ENCODE measurements at regions not wholly inside any gene's neighbourhood (a gene's known extent, or its start where the extent isn't known, plus 50 kb on each side); places are given as distances from the start of the nearest gene placed in this dataset.
A peak's percentile ranks its signal among the peaks of the same experiment; 100 is the strongest.

DNA sequence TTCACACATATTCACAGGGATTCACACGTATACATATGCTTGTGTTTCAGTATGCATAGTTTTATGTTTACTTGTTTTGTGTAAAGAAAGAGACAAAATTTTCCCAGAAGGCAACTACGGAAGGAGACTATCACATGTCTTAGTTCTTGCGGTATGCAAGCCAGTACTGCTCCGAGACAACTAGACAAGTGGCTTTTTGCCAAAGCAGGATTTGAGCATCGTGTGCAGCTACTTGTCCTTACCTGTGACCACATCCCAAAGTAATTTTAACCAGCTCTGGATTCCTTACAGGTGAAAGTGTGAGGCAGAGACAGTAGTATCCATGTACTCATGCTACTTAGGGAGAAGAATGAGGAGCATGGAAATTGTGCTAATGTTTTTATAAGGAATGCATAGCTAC lies 591.4 kb upstream of the NR2F2 start:
- Histone ChIP-seq H3K4me2 (no peak overlapping the region), H3K27me3 (no peaks in the 10 kb centered on the region), H3K36me3 (no peaks in the 10 kb centered on the region), H3K4me3 (no peak overlapping the region), H4K20me1 (no peaks in the 10 kb centered on the region), H3K4me1 (peaks cover 32% of the 10 kb centered on the region), H3K9me3 (peaks cover 12% of the 10 kb centered on the region), H3K9ac (no peak overlapping the region), H3K27ac (no peak overlapping the region)
- no peak for TF ChIP-seq Cebpa-rat (IDR thresholded peaks at IDR 0.05)

DNA sequence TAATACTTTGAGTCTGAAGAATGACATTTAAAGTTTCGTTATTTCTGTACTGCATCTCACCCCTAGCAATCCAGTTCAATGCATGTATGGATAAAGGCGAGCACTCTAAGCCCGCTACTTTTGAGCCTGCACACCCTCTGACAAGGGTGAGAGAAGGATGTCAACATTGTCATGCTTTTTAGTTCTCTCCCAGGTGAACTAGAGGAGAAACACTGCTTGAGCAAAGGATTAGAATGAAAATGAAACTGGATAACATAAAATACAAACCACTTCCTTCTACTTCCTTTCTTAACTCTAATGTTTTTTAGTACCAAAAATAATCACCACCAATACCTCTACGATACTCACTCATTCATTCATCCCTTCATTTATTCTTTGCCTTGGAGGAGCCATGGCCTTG lies 588.7 kb upstream of the NR2F2 start:
- Histone ChIP-seq H3K4me1 (peaks cover 10% of the 10 kb centered on the region), H3K27ac (no peak overlapping the region), H3K4me2 (peak overlapping the region; percentile 46), H3K9ac (no peak overlapping the region), H3K36me3 (no peaks in the 10 kb centered on the region), H3K27me3 (no peaks in the 10 kb centered on the region), H3K9me3 (peaks cover 6% of the 10 kb centered on the region), H4K20me1 (no peaks in the 10 kb centered on the region), H3K4me3 (no peak overlapping the region)
- TF ChIP-seq Cebpa-rat (IDR thresholded peaks at IDR 0.05) = no peak

DNA sequence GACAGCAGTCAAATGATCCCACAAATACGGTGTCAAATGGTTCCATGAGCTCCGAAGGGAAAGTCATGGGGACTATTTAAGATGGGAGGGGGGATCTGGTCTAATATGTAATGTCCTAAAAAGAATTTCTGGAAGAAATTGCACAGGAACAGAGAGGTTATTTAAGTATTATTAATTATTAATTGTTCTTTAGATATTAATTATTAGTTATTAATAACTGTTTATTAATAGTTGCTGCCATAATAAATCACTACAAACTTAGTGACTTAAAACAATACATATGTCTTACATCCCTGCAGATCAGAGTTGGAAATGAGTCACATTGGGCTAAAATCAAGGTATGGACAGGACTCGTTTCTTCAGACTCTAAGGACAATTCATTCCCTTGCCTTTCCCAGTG lies 588.2 kb upstream of the NR2F2 start:
- Histone ChIP-seq H3K9ac (no peak overlapping the region), H3K4me3 (no peak overlapping the region), H3K4me1 (peaks cover 10% of the 10 kb centered on the region), H3K9me3 (peaks cover 2% of the 10 kb centered on the region), H3K36me3 (no peaks in the 10 kb centered on the region), H4K20me1 (no peaks in the 10 kb centered on the region), H3K27me3 (no peaks in the 10 kb centered on the region), H3K4me2 (peak overlapping the region; percentile 46), H3K27ac (no peak overlapping the region)
- TF ChIP-seq Cebpa-rat (IDR thresholded peaks at IDR 0.05) = no peak

DNA sequence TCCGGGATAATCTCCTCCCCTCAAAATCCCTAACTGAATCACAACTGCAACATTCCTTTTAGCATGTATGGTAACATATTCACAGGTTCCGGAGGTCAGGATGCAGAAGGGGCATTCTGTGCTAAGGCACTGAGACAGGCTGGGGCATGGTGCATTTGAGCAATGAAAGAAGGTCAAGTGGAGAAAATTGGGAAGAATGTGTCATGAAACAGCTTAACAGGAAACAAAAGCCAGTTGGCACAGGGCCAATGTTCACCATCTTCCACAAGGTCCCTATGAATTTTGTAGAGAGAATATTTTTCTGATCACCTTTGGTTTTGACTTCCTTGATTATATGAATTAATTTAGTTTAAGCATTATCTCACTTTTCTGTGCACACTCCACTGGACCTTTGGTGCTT lies 587.7 kb upstream of the NR2F2 start:
- no peak overlapping the region for H3K4me2 ChIP-seq
- H3K4me1 ChIP-seq = peaks cover 10% of the 10 kb centered on the region
- TF ChIP-seq Cebpa-rat (IDR thresholded peaks at IDR 0.05) = no peak
- H3K4me3 ChIP-seq = no peak overlapping the region
- H3K36me3 ChIP-seq = no peaks in the 10 kb centered on the region
- no peaks in the 10 kb centered on the region for H4K20me1 ChIP-seq
- no peaks in the 10 kb centered on the region for H3K27me3 ChIP-seq
- H3K9ac ChIP-seq = no peak overlapping the region
- no peak overlapping the region for H3K27ac ChIP-seq
- no peaks in the 10 kb centered on the region for H3K9me3 ChIP-seq

DNA sequence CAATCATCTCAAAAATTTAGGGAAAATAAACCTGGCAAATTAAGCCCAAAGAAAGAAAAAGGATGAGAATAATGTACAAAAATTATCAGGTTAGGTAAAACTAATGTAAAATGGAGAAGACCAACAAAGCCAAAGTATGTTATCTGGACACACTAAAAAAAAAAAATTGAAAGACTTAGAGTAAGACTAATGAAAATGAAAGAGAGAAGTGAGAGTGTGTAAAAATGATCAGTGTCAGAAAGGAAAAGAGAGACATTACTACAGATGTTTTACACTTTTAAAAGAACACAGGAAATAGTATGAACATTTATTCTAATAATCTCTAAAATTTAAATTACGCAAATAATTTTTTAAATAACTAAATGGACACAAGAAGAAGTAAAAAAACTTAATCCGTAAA lies 573.3 kb upstream of the NR2F2 start:
- Histone ChIP-seq H3K27me3 (no peaks in the 10 kb centered on the region), H3K4me2 (no peak overlapping the region), H3K27ac (no peak overlapping the region), H3K9me3 (no peaks in the 10 kb centered on the region), H3K4me1 (no peaks in the 10 kb centered on the region), H4K20me1 (no peaks in the 10 kb centered on the region), H3K36me3 (no peaks in the 10 kb centered on the region), H3K4me3 (no peak overlapping the region), H3K9ac (no peak overlapping the region)
- TF ChIP-seq Cebpa-rat (IDR thresholded peaks at IDR 0.05) = no peak

DNA sequence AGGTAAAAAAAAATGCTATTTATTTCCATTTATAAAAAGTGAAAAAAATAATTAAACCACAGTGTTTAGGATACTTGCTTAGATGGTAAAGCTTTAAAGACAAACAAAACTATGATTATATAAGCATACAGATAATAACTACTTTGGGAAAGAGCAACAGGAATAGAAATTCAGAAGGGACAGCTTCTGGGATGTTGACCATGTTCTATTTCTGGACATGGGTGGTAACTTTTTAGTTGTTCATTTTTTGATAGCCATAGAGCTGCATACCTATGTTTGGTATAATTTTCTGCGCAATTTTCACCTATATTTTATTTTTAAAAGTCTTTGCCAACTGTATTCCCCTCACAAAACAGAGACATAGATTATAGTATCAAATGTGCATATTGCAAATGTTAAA lies 572.0 kb upstream of the NR2F2 start:
- Histone ChIP-seq H4K20me1 (no peaks in the 10 kb centered on the region), H3K27ac (no peak overlapping the region), H3K36me3 (no peaks in the 10 kb centered on the region), H3K9ac (no peak overlapping the region), H3K4me1 (no peaks in the 10 kb centered on the region), H3K4me2 (no peak overlapping the region), H3K9me3 (no peaks in the 10 kb centered on the region), H3K4me3 (no peak overlapping the region), H3K27me3 (no peaks in the 10 kb centered on the region)
- TF ChIP-seq Cebpa-rat (IDR thresholded peaks at IDR 0.05) = no peak

DNA sequence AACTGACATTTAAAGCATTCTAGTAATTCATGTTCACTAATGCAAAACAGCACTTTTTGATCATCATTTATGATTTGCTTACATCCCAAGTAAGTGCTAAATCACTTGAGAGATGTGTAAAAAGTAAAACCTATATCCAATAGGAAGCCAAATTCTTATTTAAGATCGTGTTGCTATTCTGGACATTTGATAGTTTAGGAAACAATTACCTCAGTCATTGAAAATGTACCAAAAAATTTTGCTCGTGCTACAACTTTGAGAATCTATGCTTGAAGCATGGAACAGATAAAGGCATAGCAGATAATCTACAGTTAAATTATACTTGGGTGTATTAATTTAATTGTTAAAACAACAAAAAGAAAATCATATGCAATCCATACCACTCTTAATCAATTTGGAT lies 571.6 kb upstream of the NR2F2 start:
- H3K4me1 ChIP-seq = no peaks in the 10 kb centered on the region
- H3K4me2 ChIP-seq = no peak overlapping the region
- H3K36me3 ChIP-seq = no peaks in the 10 kb centered on the region
- H4K20me1 ChIP-seq = no peaks in the 10 kb centered on the region
- H3K27me3 ChIP-seq = no peaks in the 10 kb centered on the region
- H3K9me3 ChIP-seq = no peaks in the 10 kb centered on the region
- no peak overlapping the region for H3K4me3 ChIP-seq
- no peak overlapping the region for H3K9ac ChIP-seq
- no peak for TF ChIP-seq Cebpa-rat (IDR thresholded peaks at IDR 0.05)
- H3K27ac ChIP-seq = no peak overlapping the region

DNA sequence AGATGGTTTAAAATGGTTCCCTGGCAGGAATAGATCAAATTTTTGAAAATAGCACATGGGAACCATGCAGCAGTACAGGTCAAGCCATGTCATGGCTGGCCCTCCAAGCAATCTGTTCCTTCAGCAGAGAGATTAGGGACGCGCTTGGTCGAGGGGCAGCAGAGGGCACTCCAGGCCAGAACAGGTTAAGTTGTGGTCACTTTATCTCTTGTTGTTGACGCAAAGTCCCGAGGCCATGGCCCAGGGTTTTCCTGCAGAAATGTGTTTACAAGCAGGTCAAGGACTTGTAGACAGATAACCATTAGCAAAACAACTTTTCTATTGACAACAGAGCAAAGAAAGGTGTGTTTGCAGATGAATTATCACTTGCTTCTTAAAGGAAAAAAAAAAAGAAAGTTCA lies 570.0 kb upstream of the NR2F2 start:
- no peak overlapping the region for H3K27ac ChIP-seq

DNA sequence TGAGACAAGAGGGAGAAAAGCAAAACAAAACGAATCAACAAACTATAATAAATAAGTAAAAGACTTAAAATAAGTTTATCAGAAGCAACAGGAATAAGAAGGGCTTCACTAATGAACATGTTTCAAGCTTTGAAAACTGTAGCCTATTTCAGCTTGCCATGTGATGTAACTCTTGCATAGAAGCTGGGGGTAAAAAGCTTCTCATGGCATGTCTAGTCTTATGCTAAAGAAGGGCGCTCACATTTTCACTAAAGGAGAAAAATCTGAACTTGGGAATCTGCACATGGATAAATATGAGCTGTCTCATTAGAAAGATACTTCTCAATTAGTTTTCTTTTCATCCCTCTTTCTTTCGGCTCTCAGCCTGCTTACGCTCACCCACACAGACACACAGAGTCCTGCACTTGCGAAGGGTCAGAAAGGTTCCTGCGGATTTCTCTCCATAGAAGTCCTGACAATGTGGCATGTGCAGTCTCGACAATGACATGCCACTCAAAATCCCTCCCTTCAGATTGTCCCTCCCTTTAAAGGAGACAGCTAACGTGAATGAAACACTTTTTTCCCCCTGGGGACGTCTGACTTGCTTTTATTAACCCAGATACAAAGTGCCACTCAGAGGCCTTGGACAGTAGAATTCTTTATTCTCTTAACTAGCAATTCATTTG lies 568.9 kb upstream of the NR2F2 start:
- H3K9ac ChIP-seq = no peak overlapping the region
- H3K36me3 ChIP-seq = no peaks in the 10 kb centered on the region
- H3K4me1 ChIP-seq = no peaks in the 10 kb centered on the region
- no peak overlapping the region for H3K27ac ChIP-seq
- H3K9me3 ChIP-seq = no peaks in the 10 kb centered on the region
- TF ChIP-seq Cebpa-rat (IDR thresholded peaks at IDR 0.05) = no peak
- no peak overlapping the region for H3K4me2 ChIP-seq
- H3K4me3 ChIP-seq = no peak overlapping the region
- no peaks in the 10 kb centered on the region for H4K20me1 ChIP-seq
- no peaks in the 10 kb centered on the region for H3K27me3 ChIP-seq

More for the DNA sequence above, 570.0 kb upstream of the NR2F2 start:
- Histone ChIP-seq H3K4me2 (no peak overlapping the region), H3K4me1 (no peaks in the 10 kb centered on the region), H3K27me3 (no peaks in the 10 kb centered on the region), H3K36me3 (no peaks in the 10 kb centered on the region), H4K20me1 (no peaks in the 10 kb centered on the region), H3K9me3 (no peaks in the 10 kb centered on the region), H3K9ac (no peak overlapping the region), H3K4me3 (no peak overlapping the region)
- TF ChIP-seq Cebpa-rat (IDR thresholded peaks at IDR 0.05) = no peak

DNA sequence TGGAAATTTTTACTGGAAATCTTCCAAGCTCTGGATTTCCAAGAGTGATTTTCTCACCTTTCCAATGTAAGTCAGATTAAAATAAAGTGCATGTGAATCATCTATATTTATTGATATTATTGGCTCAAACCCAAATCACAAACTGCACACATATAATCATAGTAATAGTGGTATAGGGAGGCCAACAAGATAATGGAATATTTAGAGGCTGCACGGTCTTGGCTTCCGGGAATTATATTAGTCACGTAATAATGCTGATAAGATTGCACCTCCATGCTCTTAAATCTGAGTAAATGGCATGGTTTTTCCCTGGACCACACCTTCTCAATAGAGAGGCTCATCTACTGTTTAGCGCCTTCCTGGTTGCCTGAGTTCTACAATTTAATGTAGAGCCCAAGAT lies 567.1 kb upstream of the NR2F2 start:
- Histone ChIP-seq H3K9me3 (no peaks in the 10 kb centered on the region), H3K9ac (no peak overlapping the region), H3K27ac (no peak overlapping the region), H3K27me3 (no peaks in the 10 kb centered on the region), H3K4me2 (no peak overlapping the region), H3K36me3 (no peaks in the 10 kb centered on the region), H4K20me1 (no peaks in the 10 kb centered on the region), H3K4me1 (no peaks in the 10 kb centered on the region), H3K4me3 (no peak overlapping the region)
- no peak for TF ChIP-seq Cebpa-rat (IDR thresholded peaks at IDR 0.05)

DNA sequence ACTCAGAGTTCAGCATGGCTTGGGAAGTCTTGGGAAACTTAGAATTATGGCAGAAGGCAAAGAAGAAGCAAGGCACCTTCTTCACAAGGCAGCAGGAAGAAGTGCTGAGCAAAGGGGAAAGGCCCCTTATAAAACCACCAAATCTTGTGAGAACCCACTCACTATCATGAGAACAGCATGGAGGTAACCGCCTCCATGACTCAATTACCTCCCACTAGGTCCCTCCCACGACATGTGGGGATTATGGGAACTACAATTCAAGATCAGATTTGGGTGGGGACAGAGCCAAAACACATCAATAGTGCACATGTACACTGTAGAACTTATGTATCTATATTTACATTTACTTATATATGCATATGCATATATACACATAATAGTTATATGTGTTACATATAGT lies 565.3 kb upstream of the NR2F2 start:
- H3K27ac ChIP-seq = no peak overlapping the region
- no peak for TF ChIP-seq Cebpa-rat (IDR thresholded peaks at IDR 0.05)
- no peaks in the 10 kb centered on the region for H3K9me3 ChIP-seq
- no peaks in the 10 kb centered on the region for H4K20me1 ChIP-seq
- no peaks in the 10 kb centered on the region for H3K4me1 ChIP-seq
- H3K9ac ChIP-seq = no peak overlapping the region
- no peak overlapping the region for H3K4me3 ChIP-seq
- no peaks in the 10 kb centered on the region for H3K36me3 ChIP-seq
- no peaks in the 10 kb centered on the region for H3K27me3 ChIP-seq
- H3K4me2 ChIP-seq = no peak overlapping the region

Measured in BLaER1 (cell line).